Peyer's patch (tissue), 4 donors: ENCODE measurements at regions not wholly inside any gene's neighbourhood (a gene's known extent, or its start where the extent isn't known, plus 50 kb on each side); places are given as distances from the start of the nearest gene placed in this dataset.

ENCODE experiments used
- CTCF ChIP-seq, 6 experiments: fragments of 450-650 bp in 4 of 6; fragments of 200-600 bp in 2 of 6; sonication (generic) in 1 of 6; IDR thresholded peaks; one replicate each; pipeline ENCODE4 v1.5.1; 2017 to 2019; ENCODE audit warnings: antibody characterized with exemption in 6 of 6, mild to moderate bottlenecking in 3 of 6, moderate library complexity in 1 of 6
- POLR2A ChIP-seq, 2 donors: fragments of 450-650 bp; IDR thresholded peaks; one replicate each; pipeline ENCODE4 v1.5.1; 2017; ENCODE audit warnings: antibody characterized with exemption in 2 of 2, mild to moderate bottlenecking in 2 of 2, moderate library complexity in 2 of 2

- TF ChIP-seq CTCF (IDR thresholded peaks at IDR 0.05) = no peak
- TF ChIP-seq POLR2A (IDR thresholded peaks at IDR 0.05) = no peak
These were observed 140.9 kb upstream of the FMR1 start for GRCh38 chrX:147770858-147771257.
